ENCODE measurements at regions not wholly inside any gene's neighbourhood (a gene's known extent, or its start where the extent isn't known, plus 50 kb on each side); places are given as distances from the start of the nearest gene placed in this dataset.

- no peaks in the 10 kb centered on the region for H3K36me3 ChIP-seq
- H3K4me1 ChIP-seq, result no peaks in the 10 kb centered on the region
- no peak overlapping the region for H3K4me3 ChIP-seq (ENCODE audit: low read depth, low read length)
- no peak for TF ChIP-seq CTCF (IDR thresholded peaks at IDR 0.05; ENCODE audit: low read depth, low read length)
- no peaks in the 10 kb centered on the region for H3K9me3 ChIP-seq
- peak; percentile 26 for DNase-seq
- no peaks in the 10 kb centered on the region for H3K27me3 ChIP-seq
Observed at GRCh38 chr20:60254901-60255411, 296.7 kb downstream of the CDH26 start.

DNA sequence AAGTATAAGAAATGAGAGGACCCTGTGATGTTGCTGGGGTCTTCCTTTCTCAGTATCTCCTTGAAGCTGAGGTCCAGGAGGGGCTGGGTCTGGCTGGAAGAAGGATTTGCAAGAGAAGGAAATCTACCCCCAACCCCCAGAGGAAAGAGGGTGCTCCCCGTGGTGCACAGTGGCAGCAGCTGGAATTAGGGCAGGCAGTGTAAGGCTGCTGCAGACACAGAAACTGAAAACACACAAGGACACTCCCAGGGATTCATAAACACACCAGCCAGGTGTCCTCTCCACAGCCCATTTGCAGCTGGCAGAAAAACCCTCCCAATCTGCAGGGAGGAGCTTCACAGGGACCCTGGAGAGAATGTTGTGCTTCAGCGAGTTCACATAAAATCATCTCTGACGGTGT, 297.2 kb downstream of the CDH26 start:
- TF ChIP-seq CTCF (IDR thresholded peaks at IDR 0.05; ENCODE audit: low read depth, low read length), result no peak
- Histone ChIP-seq H3K4me3 (ENCODE audit: low read depth, low read length) (no peak overlapping the region), H3K4me1 (no peaks in the 10 kb centered on the region), H3K9me3 (no peaks in the 10 kb centered on the region), H3K27me3 (no peaks in the 10 kb centered on the region), H3K36me3 (no peaks in the 10 kb centered on the region)
- DNase-seq, result no peak

- no peak for DNase-seq
- no peaks in the 10 kb centered on the region for H3K27me3 ChIP-seq
Observed at GRCh38 chr20:60255866-60256265, 297.6 kb downstream of the CDH26 start.

DNA sequence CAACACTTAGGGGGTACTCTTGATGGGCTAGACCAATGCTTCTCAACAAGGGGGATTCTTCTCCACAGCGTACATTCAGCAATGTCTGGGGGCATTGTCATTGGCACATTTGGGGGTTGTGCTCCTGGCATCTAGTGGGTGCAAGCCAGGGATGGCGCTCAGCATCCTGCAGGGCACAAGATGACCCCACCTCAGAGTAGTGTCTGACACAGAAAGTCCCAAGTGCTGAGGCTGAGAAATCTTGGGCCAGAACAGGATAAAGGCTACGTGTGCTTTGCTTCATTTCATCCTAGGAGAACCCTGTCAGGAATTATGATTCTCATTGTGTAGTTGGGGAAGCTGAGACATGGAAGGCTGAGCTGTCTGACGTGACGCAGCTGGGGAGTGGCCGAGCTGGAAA, 298.6 kb downstream of the CDH26 start:
- Histone ChIP-seq H3K36me3 (no peaks in the 10 kb centered on the region), H3K27me3 (no peaks in the 10 kb centered on the region), H3K9me3 (no peaks in the 10 kb centered on the region), H3K4me1 (no peaks in the 10 kb centered on the region), H3K4me3 (ENCODE audit: low read depth, low read length) (no peak overlapping the region)
- no peak for TF ChIP-seq CTCF (IDR thresholded peaks at IDR 0.05; ENCODE audit: low read depth, low read length)
- DNase-seq, result no peak

More at GRCh38 chr20:60255866-60256265, 297.6 kb downstream of the CDH26 start:
- Histone ChIP-seq H3K4me3 (ENCODE audit: low read depth, low read length) (no peak overlapping the region), H3K4me1 (no peaks in the 10 kb centered on the region), H3K9me3 (no peaks in the 10 kb centered on the region), H3K36me3 (no peaks in the 10 kb centered on the region)
- no peak for TF ChIP-seq CTCF (IDR thresholded peaks at IDR 0.05; ENCODE audit: low read depth, low read length)

GRCh38 chr20:60257671-60258070, 299.4 kb downstream of the CDH26 start:
- Histone ChIP-seq H3K4me1 (no peaks in the 10 kb centered on the region), H3K27me3 (no peaks in the 10 kb centered on the region)

More at GRCh38 chr20:60257671-60258070, 299.4 kb downstream of the CDH26 start:
- no peaks in the 10 kb centered on the region for H3K36me3 ChIP-seq
- no peak for DNase-seq
- no peak for TF ChIP-seq CTCF (IDR thresholded peaks at IDR 0.05; ENCODE audit: low read depth, low read length)
- no peak overlapping the region for H3K4me3 ChIP-seq (ENCODE audit: low read depth, low read length)
- H3K9me3 ChIP-seq, result no peaks in the 10 kb centered on the region
